ENCODE measurements at regions not wholly inside any gene's neighbourhood (a gene's known extent, or its start where the extent isn't known, plus 50 kb on each side); places are given as distances from the start of the nearest gene placed in this dataset.

- no peaks in the 10 kb centered on the region for H3K4me1 ChIP-seq (replicated peaks)
- WGBS: 92% methylated on average over 1 of the region's 1 CpG
- no peak for DNase-seq (ENCODE audit: low spot score)
- no peak overlapping the region for H3K27ac ChIP-seq
- no peaks in the 10 kb centered on the region for H3K36me3 ChIP-seq
- intact Hi-C loops (cut with DNase I): no loop called here
- H3K4me3 ChIP-seq: no peak overlapping the region
- no peaks in the 10 kb centered on the region for H3K9me3 ChIP-seq
- TF ChIP-seq POLR2AphosphoS5 (IDR thresholded peaks at IDR 0.05): no peak
- TF ChIP-seq, protein P1, sequence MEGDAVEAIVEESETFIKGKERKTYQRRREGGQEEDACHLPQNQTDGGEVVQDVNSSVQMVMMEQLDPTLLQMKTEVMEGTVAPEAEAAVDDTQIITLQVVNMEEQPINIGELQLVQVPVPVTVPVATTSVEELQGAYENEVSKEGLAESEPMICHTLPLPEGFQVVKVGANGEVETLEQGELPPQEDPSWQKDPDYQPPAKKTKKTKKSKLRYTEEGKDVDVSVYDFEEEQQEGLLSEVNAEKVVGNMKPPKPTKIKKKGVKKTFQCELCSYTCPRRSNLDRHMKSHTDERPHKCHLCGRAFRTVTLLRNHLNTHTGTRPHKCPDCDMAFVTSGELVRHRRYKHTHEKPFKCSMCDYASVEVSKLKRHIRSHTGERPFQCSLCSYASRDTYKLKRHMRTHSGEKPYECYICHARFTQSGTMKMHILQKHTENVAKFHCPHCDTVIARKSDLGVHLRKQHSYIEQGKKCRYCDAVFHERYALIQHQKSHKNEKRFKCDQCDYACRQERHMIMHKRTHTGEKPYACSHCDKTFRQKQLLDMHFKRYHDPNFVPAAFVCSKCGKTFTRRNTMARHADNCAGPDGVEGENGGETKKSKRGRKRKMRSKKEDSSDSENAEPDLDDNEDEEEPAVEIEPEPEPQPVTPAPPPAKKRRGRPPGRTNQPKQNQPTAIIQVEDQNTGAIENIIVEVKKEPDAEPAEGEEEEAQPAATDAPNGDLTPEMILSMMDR (IDR thresholded peaks at IDR 0.05): no peak
- TF ChIP-seq POLR2A (IDR thresholded peaks at IDR 0.05): no peak
- no peaks in the 10 kb centered on the region for H3K27me3 ChIP-seq (replicated peaks; ENCODE audit: insufficient read depth)
Observed at GRCh38 chr15:72907733-72908132, 124.2 kb upstream of the ADPGK start.

- no peak for DNase-seq (ENCODE audit: low spot score)
- 62% methylated on average over 5 of the region's 5 CpGs for WGBS
- no peak for TF ChIP-seq POLR2A (IDR thresholded peaks at IDR 0.05)
- no peak for TF ChIP-seq POLR2AphosphoS5 (IDR thresholded peaks at IDR 0.05)
- TF ChIP-seq, protein P1 (IDR thresholded peaks at IDR 0.05): peak in 1 of 4 experiments; percentile 8
- Histone ChIP-seq H3K9me3 (no peaks in the 10 kb centered on the region), H3K27ac (peak overlapping the region; percentile 19 to 26), H3K4me3 (no peak overlapping the region), H3K36me3 (no peaks in the 10 kb centered on the region), H3K4me1 (replicated peaks) (peaks cover 8% of the 10 kb centered on the region), H3K27me3 (replicated peaks; ENCODE audit: insufficient read depth) (no peaks in the 10 kb centered on the region)
- intact Hi-C loops (cut with DNase I): no loop called here
Observed at GRCh38 chr15:72902919-72903260, 119.3 kb upstream of the ADPGK start.

- TF ChIP-seq POLR2A (IDR thresholded peaks at IDR 0.05): no peak
- TF ChIP-seq, protein P1 (IDR thresholded peaks at IDR 0.05): no peak
- TF ChIP-seq POLR2AphosphoS5 (IDR thresholded peaks at IDR 0.05): peak; percentile 64
- H3K4me3 ChIP-seq: no peak overlapping the region
- peak overlapping the region in 1 of 2 donors; percentile 19 for H3K27ac ChIP-seq
- no peaks in the 10 kb centered on the region for H3K27me3 ChIP-seq (replicated peaks; ENCODE audit: insufficient read depth)
- no peaks in the 10 kb centered on the region for H3K9me3 ChIP-seq
- no peaks in the 10 kb centered on the region for H3K36me3 ChIP-seq
- WGBS: 10% methylated on average over 15 of the region's 15 CpGs
- DNase-seq (ENCODE audit: low spot score): peak; percentile 61
- peaks cover 8% of the 10 kb centered on the region for H3K4me1 ChIP-seq (replicated peaks)
- intact Hi-C loops (cut with DNase I): no loop called here
Observed at GRCh38 chr15:72902245-72902918, 118.8 kb upstream of the ADPGK start.

DNA sequence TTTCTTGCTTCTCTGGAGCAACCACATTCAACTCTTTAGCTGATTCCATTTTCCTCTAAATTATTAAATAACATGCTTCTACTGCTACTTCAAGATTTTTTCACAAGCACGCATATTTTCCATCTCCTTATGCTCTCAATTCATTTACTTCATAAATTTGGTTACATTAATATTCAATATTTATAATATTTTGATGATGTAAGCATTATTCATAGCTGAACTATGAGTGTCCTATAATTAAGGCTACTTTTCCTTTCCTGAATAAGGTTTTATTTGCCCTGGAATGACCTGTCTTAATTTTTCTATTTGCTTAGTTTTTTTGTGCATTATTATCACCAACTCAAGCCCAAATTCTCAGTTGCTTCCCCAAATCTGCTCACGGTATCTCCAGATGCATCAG is 109.4 kb upstream of the ADPGK start:
- H3K27ac ChIP-seq: no peak overlapping the region
- intact Hi-C loops (cut with DNase I): no loop called here
- no peak overlapping the region for H3K4me3 ChIP-seq
- H3K4me1 ChIP-seq (replicated peaks): no peaks in the 10 kb centered on the region
- no peaks in the 10 kb centered on the region for H3K36me3 ChIP-seq
- H3K27me3 ChIP-seq (replicated peaks; ENCODE audit: insufficient read depth): no peaks in the 10 kb centered on the region
- no peaks in the 10 kb centered on the region for H3K9me3 ChIP-seq
- 94% methylated on average over 2 of the region's 2 CpGs for WGBS
- TF ChIP-seq, protein P1 (IDR thresholded peaks at IDR 0.05): no peak
- no peak for TF ChIP-seq POLR2AphosphoS5 (IDR thresholded peaks at IDR 0.05)
- TF ChIP-seq POLR2A (IDR thresholded peaks at IDR 0.05): no peak
- no peak for DNase-seq (ENCODE audit: low spot score)

DNA sequence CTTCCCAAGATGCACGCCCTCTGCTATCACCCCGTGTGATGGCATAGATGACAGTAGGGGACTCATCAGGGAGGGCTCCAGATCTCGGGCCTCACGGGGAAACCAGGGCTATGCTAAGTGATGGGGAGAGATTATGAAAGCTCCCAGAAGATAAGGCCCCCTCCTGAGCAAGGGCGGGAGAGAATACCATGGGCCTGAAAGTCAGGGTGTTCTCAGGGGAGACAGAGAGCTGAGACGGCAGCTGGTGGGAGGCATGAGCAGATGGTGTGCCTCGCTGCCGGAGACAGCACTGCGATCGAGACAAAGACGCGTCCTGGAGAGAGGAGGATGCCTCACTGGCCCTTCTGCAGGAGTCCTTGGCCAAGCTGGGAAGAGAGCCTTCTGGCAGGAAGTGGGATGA is 106.5 kb upstream of the ADPGK start:
- no peaks in the 10 kb centered on the region for H3K36me3 ChIP-seq
- 57% methylated on average over 12 of the region's 12 CpGs for WGBS
- intact Hi-C loops (cut with DNase I): no loop called here
- DNase-seq (ENCODE audit: low spot score): no peak
- no peaks in the 10 kb centered on the region for H3K4me1 ChIP-seq (replicated peaks)
- H3K9me3 ChIP-seq: no peaks in the 10 kb centered on the region
- no peak for TF ChIP-seq POLR2AphosphoS5 (IDR thresholded peaks at IDR 0.05)
- no peak for TF ChIP-seq POLR2A (IDR thresholded peaks at IDR 0.05)
- H3K27ac ChIP-seq: no peak overlapping the region
- no peaks in the 10 kb centered on the region for H3K27me3 ChIP-seq (replicated peaks; ENCODE audit: insufficient read depth)
- H3K4me3 ChIP-seq: no peak overlapping the region

Measured in prostate gland (tissue), 2 donors.